ENCODE measurements at regions not wholly inside any gene's neighbourhood (a gene's known extent, or its start where the extent isn't known, plus 50 kb on each side); places are given as distances from the start of the nearest gene placed in this dataset.

DNA sequence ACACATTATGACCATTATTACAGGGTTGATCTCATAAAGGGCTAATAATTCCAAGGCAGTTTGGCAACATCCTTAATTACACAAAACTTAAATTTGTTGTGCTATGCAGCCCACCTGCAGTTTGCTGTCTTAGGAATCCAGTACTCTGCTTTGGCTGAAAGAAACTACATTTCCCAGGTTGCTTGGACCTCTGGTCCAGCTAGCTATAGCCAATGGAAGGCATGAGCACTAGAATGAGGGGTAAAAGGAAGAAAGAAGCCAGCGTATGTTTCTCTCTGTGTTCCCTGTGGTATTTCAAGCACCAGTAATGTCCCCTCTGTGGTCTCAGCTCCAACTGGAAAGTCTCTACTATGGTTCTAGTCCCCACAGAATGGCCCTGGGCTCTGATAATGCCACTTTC lies 84.3 kb upstream of the TSC22D2 start:
- TF ChIP-seq, protein P1, sequence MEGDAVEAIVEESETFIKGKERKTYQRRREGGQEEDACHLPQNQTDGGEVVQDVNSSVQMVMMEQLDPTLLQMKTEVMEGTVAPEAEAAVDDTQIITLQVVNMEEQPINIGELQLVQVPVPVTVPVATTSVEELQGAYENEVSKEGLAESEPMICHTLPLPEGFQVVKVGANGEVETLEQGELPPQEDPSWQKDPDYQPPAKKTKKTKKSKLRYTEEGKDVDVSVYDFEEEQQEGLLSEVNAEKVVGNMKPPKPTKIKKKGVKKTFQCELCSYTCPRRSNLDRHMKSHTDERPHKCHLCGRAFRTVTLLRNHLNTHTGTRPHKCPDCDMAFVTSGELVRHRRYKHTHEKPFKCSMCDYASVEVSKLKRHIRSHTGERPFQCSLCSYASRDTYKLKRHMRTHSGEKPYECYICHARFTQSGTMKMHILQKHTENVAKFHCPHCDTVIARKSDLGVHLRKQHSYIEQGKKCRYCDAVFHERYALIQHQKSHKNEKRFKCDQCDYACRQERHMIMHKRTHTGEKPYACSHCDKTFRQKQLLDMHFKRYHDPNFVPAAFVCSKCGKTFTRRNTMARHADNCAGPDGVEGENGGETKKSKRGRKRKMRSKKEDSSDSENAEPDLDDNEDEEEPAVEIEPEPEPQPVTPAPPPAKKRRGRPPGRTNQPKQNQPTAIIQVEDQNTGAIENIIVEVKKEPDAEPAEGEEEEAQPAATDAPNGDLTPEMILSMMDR (IDR thresholded peaks at IDR 0.05) = no peak
- no peak for TF ChIP-seq ZNF232 (CRISPR knock-in tag; IDR thresholded peaks at IDR 0.05)
- no peak for TF ChIP-seq FOXJ3 (CRISPR knock-in tag; IDR thresholded peaks at IDR 0.05; ENCODE audit: borderline replicate concordance)
